ENCODE measurements at regions not wholly inside any gene's neighbourhood (a gene's known extent, or its start where the extent isn't known, plus 50 kb on each side); places are given as distances from the start of the nearest gene placed in this dataset.

DNA sequence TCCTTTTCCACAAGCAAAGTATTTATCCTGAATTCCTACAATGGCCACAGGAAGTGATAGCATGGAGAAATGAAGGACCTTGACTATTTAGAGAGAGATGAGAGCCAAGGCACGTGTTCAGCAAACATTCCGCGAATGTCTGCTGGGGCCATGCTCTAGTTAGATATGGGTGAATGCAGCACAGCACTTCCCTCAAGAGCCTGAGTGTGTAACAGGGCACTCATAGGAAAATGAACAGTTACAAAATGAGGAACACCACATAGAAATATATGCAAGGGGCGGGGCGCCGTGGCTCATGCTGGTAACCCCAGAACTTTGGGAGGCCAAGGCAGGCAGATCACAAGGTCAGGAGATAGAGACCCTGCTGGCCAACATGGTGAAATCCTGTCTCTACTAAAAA, 406.9 kb downstream of the NR2F2 start:
- no peaks in the 10 kb centered on the region for H3K4me1 ChIP-seq (ENCODE audit: control insufficient read depth, insufficient read depth, low read length)
- no peaks in the 10 kb centered on the region for H3K36me3 ChIP-seq (ENCODE audit: control insufficient read depth in 2 of 2, insufficient read depth in 1 of 2, low read length in 2 of 2)
- no peaks in the 10 kb centered on the region for H3K9me3 ChIP-seq (ENCODE audit: control insufficient read depth, insufficient read depth, low read depth, low read length)
- POLR2A ChIA-PET, result no interaction called here
- H3K27ac ChIP-seq (ENCODE audit: extremely low read depth, low read depth, low read length), result no peak overlapping the region
- CTCF ChIA-PET, result no interaction called here
- TF ChIP-seq ZNF19 (tag by site-specific recombination; IDR thresholded peaks at IDR 0.05; ENCODE audit: low read depth) (no peak), ZNF560 (tag by site-specific recombination; IDR thresholded peaks at IDR 0.05; ENCODE audit: borderline replicate concordance) (no peak), GLI2 (tag by site-specific recombination; IDR thresholded peaks at IDR 0.05; ENCODE audit: borderline replicate concordance, low read depth) (no peak), ZNF549 (tag by site-specific recombination; IDR thresholded peaks at IDR 0.05) (no peak), REST (tag by site-specific recombination; IDR thresholded peaks at IDR 0.05) (no peak), HOXA7 (CRISPR knock-in tag; IDR thresholded peaks at IDR 0.05; ENCODE audit: borderline replicate concordance) (no peak), ZNF707 (tag by site-specific recombination; IDR thresholded peaks at IDR 0.05) (no peak)
- TF ChIP-seq, protein P1, sequence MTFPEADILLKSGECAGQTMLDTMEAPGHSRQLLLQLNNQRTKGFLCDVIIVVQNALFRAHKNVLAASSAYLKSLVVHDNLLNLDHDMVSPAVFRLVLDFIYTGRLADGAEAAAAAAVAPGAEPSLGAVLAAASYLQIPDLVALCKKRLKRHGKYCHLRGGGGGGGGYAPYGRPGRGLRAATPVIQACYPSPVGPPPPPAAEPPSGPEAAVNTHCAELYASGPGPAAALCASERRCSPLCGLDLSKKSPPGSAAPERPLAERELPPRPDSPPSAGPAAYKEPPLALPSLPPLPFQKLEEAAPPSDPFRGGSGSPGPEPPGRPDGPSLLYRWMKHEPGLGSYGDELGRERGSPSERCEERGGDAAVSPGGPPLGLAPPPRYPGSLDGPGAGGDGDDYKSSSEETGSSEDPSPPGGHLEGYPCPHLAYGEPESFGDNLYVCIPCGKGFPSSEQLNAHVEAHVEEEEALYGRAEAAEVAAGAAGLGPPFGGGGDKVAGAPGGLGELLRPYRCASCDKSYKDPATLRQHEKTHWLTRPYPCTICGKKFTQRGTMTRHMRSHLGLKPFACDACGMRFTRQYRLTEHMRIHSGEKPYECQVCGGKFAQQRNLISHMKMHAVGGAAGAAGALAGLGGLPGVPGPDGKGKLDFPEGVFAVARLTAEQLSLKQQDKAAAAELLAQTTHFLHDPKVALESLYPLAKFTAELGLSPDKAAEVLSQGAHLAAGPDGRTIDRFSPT (tag by site-specific recombination; IDR thresholded peaks at IDR 0.05), result no peak
- H3K4me3 ChIP-seq (ENCODE audit: low read depth, low read length), result no peak overlapping the region

GRCh38 chr15:96746665-96747064, 416.2 kb downstream of the NR2F2 start:
- ChIA-PET POLR2A (no interaction called here), CTCF (interaction anchor here (0.5 kb wide), 1 partner anchor 1162 kb away, joined by 3 read pairs; no protein-coding TSS in a partner anchor)
- H3K36me3 ChIP-seq (ENCODE audit: control insufficient read depth in 2 of 2, insufficient read depth in 1 of 2, low read length in 2 of 2), result no peaks in the 10 kb centered on the region
- no peak overlapping the region for H3K4me3 ChIP-seq (ENCODE audit: low read depth, low read length)
- TF ChIP-seq, protein P2, sequence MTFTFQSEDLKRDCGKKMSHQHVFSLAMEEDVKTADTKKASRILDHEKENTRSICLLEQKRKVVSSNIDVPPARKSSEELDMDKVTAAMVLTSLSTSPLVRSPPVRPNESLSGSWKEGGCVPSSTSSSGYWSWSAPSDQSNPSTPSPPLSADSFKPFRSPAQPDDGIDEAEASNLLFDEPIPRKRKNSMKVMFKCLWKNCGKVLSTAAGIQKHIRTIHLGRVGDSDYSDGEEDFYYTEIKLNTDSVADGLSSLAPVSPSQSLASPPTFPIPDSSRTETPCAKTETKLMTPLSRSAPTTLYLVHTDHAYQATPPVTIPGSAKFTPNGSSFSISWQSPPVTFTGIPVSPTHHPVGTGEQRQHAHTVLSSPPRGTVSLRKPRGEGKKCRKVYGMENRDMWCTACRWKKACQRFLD (tag by site-specific recombination; IDR thresholded peaks at IDR 0.05), result no peak
- TF ChIP-seq ZNF19 (tag by site-specific recombination; IDR thresholded peaks at IDR 0.05; ENCODE audit: low read depth) (no peak), ZNF677 (tag by site-specific recombination; IDR thresholded peaks at IDR 0.05) (no peak), ZNF600 (tag by site-specific recombination; IDR thresholded peaks at IDR 0.05) (no peak), ZNF624 (tag by site-specific recombination; IDR thresholded peaks at IDR 0.05) (no peak), ZNF10 (tag by site-specific recombination; IDR thresholded peaks at IDR 0.05) (no peak), ZNF610 (tag by site-specific recombination; IDR thresholded peaks at IDR 0.05; ENCODE audit: borderline replicate concordance) (no peak), YY1 (tag by site-specific recombination; IDR thresholded peaks at IDR 0.05) (no peak), ZNF121 (tag by site-specific recombination; IDR thresholded peaks at IDR 0.05) (no peak), ZNF747 (tag by site-specific recombination; IDR thresholded peaks at IDR 0.05) (no peak), ZNF157 (tag by site-specific recombination; IDR thresholded peaks at IDR 0.05) (no peak), MYNN (tag by site-specific recombination; IDR thresholded peaks at IDR 0.05; ENCODE audit: borderline replicate concordance) (no peak), ZNF561 (tag by site-specific recombination; IDR thresholded peaks at IDR 0.05; ENCODE audit: borderline replicate concordance) (no peak)
- no peaks in the 10 kb centered on the region for H3K9me3 ChIP-seq (ENCODE audit: control insufficient read depth, insufficient read depth, low read depth, low read length)
- no peak overlapping the region for H3K27ac ChIP-seq (ENCODE audit: extremely low read depth, low read depth, low read length)
- H3K4me1 ChIP-seq (ENCODE audit: control insufficient read depth, insufficient read depth, low read length), result no peaks in the 10 kb centered on the region

All from HEK293 (cell line).